ENCODE measurements at regions not wholly inside any gene's neighbourhood (a gene's known extent, or its start where the extent isn't known, plus 50 kb on each side); places are given as distances from the start of the nearest gene placed in this dataset.
"Not testable (repeated sequence)": the region's sequence is repeated elsewhere in the genome, so short reads cannot be mapped to it uniquely, and the experiment has no call there.

GRCh38 chr15:79157631-79158592 is 67.3 kb upstream of the RASGRF1 start:
- no peak for DNase-seq (ENCODE audit: low spot score)

GRCh38 chr15:79156704-79157375 is 66.3 kb upstream of the RASGRF1 start:
- DNase-seq (ENCODE audit: low spot score), result no peak

GRCh38 chr15:79154483-79155135 is 64.0 kb upstream of the RASGRF1 start:
- peak; percentile 60 for DNase-seq (ENCODE audit: low spot score)

- not testable (repeated sequence) for DNase-seq (ENCODE audit: low spot score)
These were observed 53.7 kb upstream of the RASGRF1 start for GRCh38 chr15:79144290-79144689.

GRCh38 chr15:79140846-79141570 is 50.4 kb upstream of the RASGRF1 start:
- DNase-seq (ENCODE audit: low spot score), result no peak

Small RNAs in the stretch of these regions (small RNA-seq; reads per million reads assigned to genes)
- 0.10 to 0.44 reads per million in 2 experiments for gene MIR184

Data from SK-N-DZ (cell line).